ENCODE measurements at regions not wholly inside any gene's neighbourhood (a gene's known extent, or its start where the extent isn't known, plus 50 kb on each side); places are given as distances from the start of the nearest gene placed in this dataset.

- no peaks in the 10 kb centered on the region for H4K20me1 ChIP-seq (ENCODE audit: insufficient read depth)
- no peak overlapping the region for H2AFZ ChIP-seq (ENCODE audit: low read depth)
- POLR2A ChIA-PET = no interaction called here
- H3K27me3 ChIP-seq (ENCODE audit: insufficient read depth) = no peaks in the 10 kb centered on the region
- no peak overlapping the region for H3K4me3 ChIP-seq (ENCODE audit: low read depth in 2 of 2, low read length in 1 of 2)
- no peaks in the 10 kb centered on the region for H3F3A ChIP-seq (replicated peaks; ENCODE audit: insufficient read depth)
- CTCF ChIA-PET = interaction anchor here (0.7 kb wide), 1 partner anchor 83 kb away, joined by 3 read pairs; no protein-coding TSS in a partner anchor
- no peak for DNase-seq
- no peaks in the 10 kb centered on the region for H3K9me2 ChIP-seq
- H3K36me3 ChIP-seq (replicated peaks in 1 of 2; ENCODE audit: control insufficient read depth in 1 of 2, insufficient read depth in 2 of 2, low read length in 1 of 2) = no peaks in the 10 kb centered on the region
- 45% methylated on average over 10 of the region's 17 CpGs for WGBS (ENCODE audit: low lambda C conversion rate)
- TF ChIP-seq NFIC (IDR thresholded peaks at IDR 0.05; ENCODE audit: borderline replicate concordance) (no peak), RAD21 (IDR thresholded peaks at IDR 0.05; ENCODE audit: low read length) (no peak), RFX5 (IDR thresholded peaks at IDR 0.05; ENCODE audit: low read length) (no peak), MEF2A (IDR thresholded peaks at IDR 0.05; ENCODE audit: borderline replicate concordance, low read depth) (no peak)
- peaks cover 0 to 7% of the 10 kb centered on the region in 2 experiments; a peak in 1 of 4 replicates for H3K4me1 ChIP-seq (ENCODE audit: control insufficient read depth in 1 of 2, insufficient read depth in 2 of 2, low read depth in 1 of 2, low read length in 1 of 2)
- H3K9me3 ChIP-seq = no peaks in the 10 kb centered on the region
- H3K27ac ChIP-seq (ENCODE audit: low read depth in 2 of 2, low read length in 1 of 2) = no peak overlapping the region
- no peak overlapping the region for H3K9ac ChIP-seq
- H3K4me2 ChIP-seq = no peak overlapping the region
- no peaks in the 10 kb centered on the region for H3K79me2 ChIP-seq (ENCODE audit: insufficient read depth)
Observed at GRCh38 chr2:128475427-128476211, 157.0 kb upstream of the HS6ST1 start.

- H2AFZ ChIP-seq (ENCODE audit: low read depth) = no peak overlapping the region
- ChIA-PET POLR2A (no interaction called here), CTCF (interaction anchor here (0.6 kb wide), 1 partner anchor 141 kb away, joined by 3 read pairs; no protein-coding TSS in a partner anchor)
- no peaks in the 10 kb centered on the region for H3K79me2 ChIP-seq (ENCODE audit: insufficient read depth)
- no peak overlapping the region for H3K9ac ChIP-seq
- no peaks in the 10 kb centered on the region for H3F3A ChIP-seq (replicated peaks; ENCODE audit: insufficient read depth)
- TF ChIP-seq EP300 (IDR thresholded peaks at IDR 0.05; ENCODE audit: borderline replicate concordance in 1 of 2, low read depth in 1 of 2, low read length in 1 of 2) = no peak
- H3K9me3 ChIP-seq = no peaks in the 10 kb centered on the region
- H3K27ac ChIP-seq (ENCODE audit: low read depth in 2 of 2, low read length in 1 of 2) = no peak overlapping the region
- peaks cover 0 to 7% of the 10 kb centered on the region in 2 experiments; a peak in 1 of 4 replicates for H3K4me1 ChIP-seq (ENCODE audit: control insufficient read depth in 1 of 2, insufficient read depth in 2 of 2, low read depth in 1 of 2, low read length in 1 of 2)
- 48% methylated on average over 7 of the region's 12 CpGs for WGBS (ENCODE audit: low lambda C conversion rate)
- no peaks in the 10 kb centered on the region for H3K27me3 ChIP-seq (ENCODE audit: insufficient read depth)
- no peaks in the 10 kb centered on the region for H3K9me2 ChIP-seq
- H3K4me3 ChIP-seq (ENCODE audit: low read depth in 2 of 2, low read length in 1 of 2) = no peak overlapping the region
- no peaks in the 10 kb centered on the region for H3K36me3 ChIP-seq (replicated peaks in 1 of 2; ENCODE audit: control insufficient read depth in 1 of 2, insufficient read depth in 2 of 2, low read length in 1 of 2)
- no peak for DNase-seq
- H4K20me1 ChIP-seq (ENCODE audit: insufficient read depth) = no peaks in the 10 kb centered on the region
- no peak overlapping the region for H3K4me2 ChIP-seq
Observed at GRCh38 chr2:128477026-128477820, 158.6 kb upstream of the HS6ST1 start.

GRCh38 chr2:128477891-128478290 lies 159.2 kb upstream of the HS6ST1 start:
- Histone ChIP-seq H3K9me3 (no peaks in the 10 kb centered on the region), H2AFZ (ENCODE audit: low read depth) (no peak overlapping the region), H3K4me2 (no peak overlapping the region), H3K27me3 (ENCODE audit: insufficient read depth) (no peaks in the 10 kb centered on the region), H3K4me1 (ENCODE audit: control insufficient read depth in 1 of 2, insufficient read depth in 2 of 2, low read depth in 1 of 2, low read length in 1 of 2) (peaks cover 0 to 7% of the 10 kb centered on the region in 2 experiments; a peak in 1 of 4 replicates), H3F3A (replicated peaks; ENCODE audit: insufficient read depth) (no peaks in the 10 kb centered on the region), H3K79me2 (ENCODE audit: insufficient read depth) (no peaks in the 10 kb centered on the region), H3K27ac (ENCODE audit: low read depth in 2 of 2, low read length in 1 of 2) (no peak overlapping the region), H3K9me2 (no peaks in the 10 kb centered on the region), H4K20me1 (ENCODE audit: insufficient read depth) (no peaks in the 10 kb centered on the region), H3K9ac (no peak overlapping the region), H3K4me3 (ENCODE audit: low read depth in 2 of 2, low read length in 1 of 2) (no peak overlapping the region), H3K36me3 (replicated peaks in 1 of 2; ENCODE audit: control insufficient read depth in 1 of 2, insufficient read depth in 2 of 2, low read length in 1 of 2) (no peaks in the 10 kb centered on the region)
- 84% methylated on average over 2 of the region's 2 CpGs for WGBS (ENCODE audit: low lambda C conversion rate)
- ChIA-PET POLR2A (no interaction called here), CTCF (interaction anchor here (0.6 kb wide), 1 partner anchor 142 kb away, joined by 3 read pairs; no protein-coding TSS in a partner anchor)
- no peak for DNase-seq
- TF ChIP-seq REST (IDR thresholded peaks at IDR 0.05; ENCODE audit: low read depth, low read length) (no peak), FOXM1 (IDR thresholded peaks at IDR 0.05; ENCODE audit: low read depth) (no peak), EZH2phosphoT487 (IDR thresholded peaks at IDR 0.05; ENCODE audit: borderline replicate concordance, low read depth) (no peak), MEF2A (IDR thresholded peaks at IDR 0.05; ENCODE audit: borderline replicate concordance, low read depth) (no peak), ZBTB33 (IDR thresholded peaks at IDR 0.05; ENCODE audit: borderline replicate concordance, low read depth) (no peak), IRF3 (IDR thresholded peaks at IDR 0.05; ENCODE audit: low read depth, low read length) (no peak), GABPA (IDR thresholded peaks at IDR 0.05; ENCODE audit: low read depth) (no peak), ELF1 (IDR thresholded peaks at IDR 0.05) (no peak)

Measured in SK-N-SH (cell line).